ENCODE measurements at regions not wholly inside any gene's neighbourhood (a gene's known extent, or its start where the extent isn't known, plus 50 kb on each side); places are given as distances from the start of the nearest gene placed in this dataset.

- TF ChIP-seq CTCF (conservative IDR thresholded peaks at IDR 0.05; ENCODE audit: low read depth in 2 of 2) (no peak), REST (IDR thresholded peaks at IDR 0.05; ENCODE audit: unreplicated experiment) (no peak), POLR2AphosphoS5 (IDR thresholded peaks at IDR 0.05; ENCODE audit: low read depth) (no peak), STAT1 (IDR thresholded peaks at IDR 0.05; ENCODE audit: unreplicated experiment) (no peak), EZH2phosphoT487 (IDR thresholded peaks at IDR 0.05; ENCODE audit: unreplicated experiment) (no peak), EZH2 (IDR thresholded peaks at IDR 0.05; ENCODE audit: low read depth, unreplicated experiment) (no peak), CREB1 (CRISPR knock-in tag; IDR thresholded peaks at IDR 0.05; ENCODE audit: low read depth) (no peak), ZNF331 (CRISPR knock-in tag; IDR thresholded peaks at IDR 0.05; ENCODE audit: low read depth) (no peak), JUNB (IDR thresholded peaks at IDR 0.05; ENCODE audit: unreplicated experiment) (no peak)
- TF ChIP-seq, protein P1, sequence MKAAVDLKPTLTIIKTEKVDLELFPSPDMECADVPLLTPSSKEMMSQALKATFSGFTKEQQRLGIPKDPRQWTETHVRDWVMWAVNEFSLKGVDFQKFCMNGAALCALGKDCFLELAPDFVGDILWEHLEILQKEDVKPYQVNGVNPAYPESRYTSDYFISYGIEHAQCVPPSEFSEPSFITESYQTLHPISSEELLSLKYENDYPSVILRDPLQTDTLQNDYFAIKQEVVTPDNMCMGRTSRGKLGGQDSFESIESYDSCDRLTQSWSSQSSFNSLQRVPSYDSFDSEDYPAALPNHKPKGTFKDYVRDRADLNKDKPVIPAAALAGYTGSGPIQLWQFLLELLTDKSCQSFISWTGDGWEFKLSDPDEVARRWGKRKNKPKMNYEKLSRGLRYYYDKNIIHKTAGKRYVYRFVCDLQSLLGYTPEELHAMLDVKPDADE (IDR thresholded peaks at IDR 0.05), result no peak
These were observed 591.5 kb upstream of the CFAP20DC start for GRCh38 chr3:59641169-59641899.
